Transverse colon (tissue), 4 donors: ENCODE measurements at regions not wholly inside any gene's neighbourhood (a gene's known extent, or its start where the extent isn't known, plus 50 kb on each side); places are given as distances from the start of the nearest gene placed in this dataset.

Experiments
- DNase-seq: peaks from one replicate; pipeline ENCODE4 v3.0.0-alpha.2; 2019
- H3K27ac ChIP-seq, 4 donors: fragments of 200-600 bp; sonication (generic); 2 replicates each; pipeline ENCODE4 v1.5.1; 2016 to 2018; ENCODE audit warnings: inconsistent platforms in 4 of 4
- H3K27me3 ChIP-seq: fragments of 200-600 bp; sonication (generic); 2 replicates; pipeline ENCODE4 v1.5.1; 2017; ENCODE audit warnings: inconsistent platforms
- H3K36me3 ChIP-seq, 4 donors: fragments of 200-600 bp; sonication (generic); 2 replicates each; pipeline ENCODE4 v1.5.1; 2017 to 2019; ENCODE audit warnings: inconsistent platforms in 4 of 4
- H3K4me1 ChIP-seq, 4 donors: fragments of 200-600 bp; sonication (generic); 2 replicates each; pipeline ENCODE4 v1.5.1; 2017 to 2020; ENCODE audit warnings: inconsistent platforms in 4 of 4
- H3K4me3 ChIP-seq, 4 donors: fragments of 200-600 bp; sonication (generic); 1 replicate in 1 of 4; 2 replicates in 3 of 4; pipeline versions ENCODE4 v1.5.1 to v1.6.1; 2017 to 2019; ENCODE audit warnings: inconsistent platforms in 4 of 4
- H3K9me3 ChIP-seq, 2 donors: fragments of 200-600 bp; sonication (generic); 2 replicates each; pipeline ENCODE4 v1.5.1; 2017 to 2019; ENCODE audit warnings: inconsistent platforms in 2 of 2
- EP300 ChIP-seq: sonication (generic); formaldehyde crosslinking; IDR thresholded peaks from one replicate; pipeline ENCODE4 v1.6.1; 2017; ENCODE audit warnings: antibody characterized with exemption, low read depth
- POLR2A ChIP-seq: fragments of 450-650 bp; IDR thresholded peaks from one replicate; pipeline ENCODE4 v1.6.1; 2016; ENCODE audit warnings: antibody characterized with exemption, mild to moderate bottlenecking, moderate library complexity
- POLR2AphosphoS5 ChIP-seq, 3 donors: sonication (generic); formaldehyde crosslinking; IDR thresholded peaks; one replicate each; pipeline ENCODE4 v1.6.1; 2016; ENCODE audit warnings: antibody characterized with exemption in 3 of 3
- WGBS, 2 donors: methylation state at CpG; one replicate each; pipeline ENCODE4 v1.1.5; 2018; ENCODE audit warnings: low coverage in 1 of 2; 5-methylcytosine and 5-hydroxymethylcytosine counted together
- in situ Hi-C, 4 donors: fragments of 200-750 bp; cut with MboI; loops; one replicate each; pipeline versions ENCODE4 v1.15.0 to v1.15.1; 2017; ENCODE audit warnings: low sequenced_read_pairs in 3 of 4, low pct_ligation_motif_present in 1 of 4, low pct_unique_long_range_greater_than_20kb in 1 of 4
- intact Hi-C: fragments of 100-400 bp; cut with DNase I; formaldehyde crosslinking; loops from one replicate; pipeline ENCODE4 v1.15.1; 2023; ENCODE audit warnings: low total_unique reads
- TF ChIP-seq, protein P1 (sequence below), 5 experiments: fragments of 200-600 bp in 3 of 5; fragments of 450-650 bp in 2 of 5; sonication (generic) in 3 of 5; IDR thresholded peaks; 1 replicate in 2 of 5; 2 replicates in 3 of 5; pipeline ENCODE4 v1.5.1; 2016 to 2017; ENCODE audit warnings: antibody characterized with exemption in 5 of 5, inconsistent platforms in 3 of 5, mild to moderate bottlenecking in 2 of 5, moderate library complexity in 1 of 5

DNA sequence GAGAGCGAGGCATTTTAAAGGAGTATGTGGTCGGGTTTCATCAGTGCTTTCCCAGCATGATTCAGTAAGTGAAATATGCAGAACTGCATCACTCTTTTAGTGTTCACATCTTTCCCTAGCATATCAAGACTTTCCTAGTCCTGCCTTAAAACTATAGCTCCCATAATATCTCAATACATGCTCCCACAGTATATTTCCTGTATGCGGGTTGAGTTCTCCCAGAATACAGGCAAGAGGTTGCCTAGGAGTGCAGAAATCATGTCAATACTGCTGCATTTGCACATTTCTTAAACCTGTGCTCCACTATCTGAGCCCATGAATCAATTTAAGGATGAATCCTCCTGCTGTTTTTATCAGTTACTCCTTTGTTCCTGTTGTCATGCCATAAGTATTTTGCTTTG is 386.6 kb upstream of the SLC35B3 start:
- Histone ChIP-seq H3K36me3 (no peaks in the 10 kb centered on the region), H3K27me3 (no peaks in the 10 kb centered on the region), H3K9me3 (no peaks in the 10 kb centered on the region), H3K4me3 (no peak overlapping the region), H3K4me1 (no peaks in the 10 kb centered on the region), H3K27ac (no peak overlapping the region)
- TF ChIP-seq, protein P1, sequence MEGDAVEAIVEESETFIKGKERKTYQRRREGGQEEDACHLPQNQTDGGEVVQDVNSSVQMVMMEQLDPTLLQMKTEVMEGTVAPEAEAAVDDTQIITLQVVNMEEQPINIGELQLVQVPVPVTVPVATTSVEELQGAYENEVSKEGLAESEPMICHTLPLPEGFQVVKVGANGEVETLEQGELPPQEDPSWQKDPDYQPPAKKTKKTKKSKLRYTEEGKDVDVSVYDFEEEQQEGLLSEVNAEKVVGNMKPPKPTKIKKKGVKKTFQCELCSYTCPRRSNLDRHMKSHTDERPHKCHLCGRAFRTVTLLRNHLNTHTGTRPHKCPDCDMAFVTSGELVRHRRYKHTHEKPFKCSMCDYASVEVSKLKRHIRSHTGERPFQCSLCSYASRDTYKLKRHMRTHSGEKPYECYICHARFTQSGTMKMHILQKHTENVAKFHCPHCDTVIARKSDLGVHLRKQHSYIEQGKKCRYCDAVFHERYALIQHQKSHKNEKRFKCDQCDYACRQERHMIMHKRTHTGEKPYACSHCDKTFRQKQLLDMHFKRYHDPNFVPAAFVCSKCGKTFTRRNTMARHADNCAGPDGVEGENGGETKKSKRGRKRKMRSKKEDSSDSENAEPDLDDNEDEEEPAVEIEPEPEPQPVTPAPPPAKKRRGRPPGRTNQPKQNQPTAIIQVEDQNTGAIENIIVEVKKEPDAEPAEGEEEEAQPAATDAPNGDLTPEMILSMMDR (IDR thresholded peaks at IDR 0.05), result no peak
- TF ChIP-seq POLR2AphosphoS5 (IDR thresholded peaks at IDR 0.05), result no peak
- TF ChIP-seq EP300, result no peak
- no peak for TF ChIP-seq POLR2A
- no peak for DNase-seq
- in situ Hi-C loops, result no loop called here
- intact Hi-C loops, result no loop called here
- 82 to 87% methylated on average over 3 of the region's 3 CpGs for WGBS, 2 donors

DNA sequence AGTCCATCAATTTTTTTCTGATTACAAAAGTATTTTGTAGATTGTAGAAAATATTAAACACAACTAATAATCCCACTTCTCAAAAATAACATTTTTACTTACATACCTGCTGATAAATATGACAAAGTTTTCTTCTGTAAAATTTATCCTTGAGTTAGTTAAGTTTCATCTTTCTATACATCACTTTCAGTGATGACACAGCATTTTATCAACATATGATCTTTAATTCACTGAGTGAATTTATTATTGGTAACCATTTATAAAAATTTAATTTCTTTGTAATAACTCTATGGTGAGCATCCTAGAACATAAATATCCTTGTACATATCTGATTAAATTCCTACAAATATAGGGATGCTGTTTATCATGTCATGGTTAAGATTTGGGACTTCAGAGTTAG is 385.0 kb upstream of the SLC35B3 start:
- TF ChIP-seq, protein P1 (IDR thresholded peaks at IDR 0.05), result no peak
- no peak for TF ChIP-seq EP300
- no peak for TF ChIP-seq POLR2A
- TF ChIP-seq POLR2AphosphoS5 (IDR thresholded peaks at IDR 0.05), result no peak
- intact Hi-C loops, result no loop called here
- H3K36me3 ChIP-seq, result no peaks in the 10 kb centered on the region
- DNase-seq, result no peak
- no peak overlapping the region for H3K27ac ChIP-seq
- H3K27me3 ChIP-seq, result no peaks in the 10 kb centered on the region
- H3K4me1 ChIP-seq, result no peaks in the 10 kb centered on the region
- in situ Hi-C loops, result no loop called here
- no peak overlapping the region for H3K4me3 ChIP-seq
- no peaks in the 10 kb centered on the region for H3K9me3 ChIP-seq

DNA sequence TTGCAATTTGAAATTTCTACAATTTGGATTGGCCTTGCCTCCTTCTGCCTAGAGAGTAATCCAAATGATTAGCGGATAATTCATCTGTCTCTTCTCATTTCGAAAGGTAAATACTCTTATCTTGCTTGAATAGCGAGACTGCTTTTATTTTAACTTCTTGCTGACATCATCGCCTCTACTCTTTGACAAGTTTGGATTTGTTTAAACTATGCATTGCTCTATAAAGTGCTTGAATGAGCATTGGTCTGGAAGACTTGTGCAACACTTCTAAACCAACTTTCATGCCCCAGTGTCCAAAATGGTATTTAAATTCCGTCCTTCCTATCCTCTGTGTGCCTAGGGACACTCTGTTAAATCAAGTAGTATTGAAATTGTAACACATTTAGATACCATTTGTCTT is 384.1 kb upstream of the SLC35B3 start:
- H3K9me3 ChIP-seq, result no peaks in the 10 kb centered on the region
- intact Hi-C loops, result no loop called here
- H3K36me3 ChIP-seq, result no peaks in the 10 kb centered on the region
- DNase-seq, result no peak
- H3K27me3 ChIP-seq, result no peaks in the 10 kb centered on the region
- in situ Hi-C loops, result no loop called here
- no peaks in the 10 kb centered on the region for H3K4me1 ChIP-seq
- TF ChIP-seq POLR2AphosphoS5 (IDR thresholded peaks at IDR 0.05), result no peak
- no peak for TF ChIP-seq EP300
- TF ChIP-seq, protein P1 (IDR thresholded peaks at IDR 0.05), result no peak
- TF ChIP-seq POLR2A, result no peak
- H3K4me3 ChIP-seq, result no peak overlapping the region
- 0 to 32% methylated on average over 1 to 5 of the region's 5 CpGs for WGBS, 2 donors
- H3K27ac ChIP-seq, result no peak overlapping the region

DNA sequence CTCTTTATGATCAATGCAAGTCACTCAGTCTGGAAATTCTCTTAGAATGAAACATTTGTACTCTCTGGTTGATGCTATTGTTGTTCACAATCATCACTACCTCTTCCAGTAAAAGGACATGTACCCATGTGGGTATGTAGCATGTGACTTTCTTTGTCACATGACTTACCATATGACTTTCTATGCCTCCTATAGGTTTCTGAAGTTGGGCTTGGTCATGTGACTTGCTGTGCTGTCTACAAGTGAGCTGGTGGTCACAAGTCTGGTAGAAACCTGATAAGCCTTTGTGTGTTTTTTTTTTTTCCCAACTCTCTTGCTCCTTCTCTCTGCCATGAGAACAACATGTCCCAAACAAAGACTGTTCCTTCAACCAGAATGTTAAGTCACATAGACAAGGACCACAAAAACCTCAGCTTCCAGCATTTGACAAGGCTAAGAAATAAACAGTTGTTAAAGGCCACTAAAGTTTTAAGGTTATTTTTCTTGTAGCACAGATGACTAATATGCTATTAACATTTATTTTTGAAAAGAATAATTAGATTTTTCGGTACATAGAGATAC is 379.2 kb upstream of the SLC35B3 start:
- no peak for DNase-seq
- Histone ChIP-seq H3K9me3 (no peaks in the 10 kb centered on the region), H3K27me3 (no peaks in the 10 kb centered on the region), H3K4me3 (no peak overlapping the region), H3K27ac (no peak overlapping the region), H3K4me1 (no peaks in the 10 kb centered on the region), H3K36me3 (no peaks in the 10 kb centered on the region)
- WGBS, 2 donors, result 44 to 49% methylated on average over 1 of the region's 1 CpG
- TF ChIP-seq POLR2AphosphoS5 (IDR thresholded peaks at IDR 0.05) (no peak), POLR2A (no peak)
- in situ Hi-C loops, result no loop called here
- intact Hi-C loops, result no loop called here

DNA sequence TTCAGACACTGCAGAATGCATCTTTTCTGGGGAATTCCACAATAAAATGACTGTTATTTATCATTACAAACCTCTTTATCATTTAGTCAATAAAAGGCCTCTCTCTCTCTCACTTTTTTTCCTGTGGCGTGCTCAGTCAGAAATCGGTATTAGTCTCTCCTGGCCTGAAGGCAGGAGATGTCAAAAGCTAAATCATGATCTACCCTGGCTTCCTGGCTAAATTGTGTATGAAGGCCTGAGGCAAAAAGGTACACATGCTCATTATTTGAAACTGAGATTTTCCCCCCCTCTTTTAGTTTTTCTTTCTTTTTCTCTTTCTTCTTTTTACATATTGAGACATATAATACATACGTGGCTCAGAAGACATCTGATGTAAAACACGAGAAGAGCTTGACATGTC is 375.0 kb upstream of the SLC35B3 start:
- Histone ChIP-seq H3K27ac (no peak overlapping the region), H3K4me1 (no peaks in the 10 kb centered on the region), H3K9me3 (no peaks in the 10 kb centered on the region), H3K27me3 (no peaks in the 10 kb centered on the region), H3K4me3 (no peak overlapping the region), H3K36me3 (no peaks in the 10 kb centered on the region)
- no peak for DNase-seq
- WGBS, 2 donors, result 87 to 94% methylated on average over 4 of the region's 4 CpGs
- intact Hi-C loops (no loop called here), in situ Hi-C loops (no loop called here)
- TF ChIP-seq EP300, result no peak
- TF ChIP-seq, protein P1 (IDR thresholded peaks at IDR 0.05), result no peak
- TF ChIP-seq POLR2A, result no peak
- TF ChIP-seq POLR2AphosphoS5 (IDR thresholded peaks at IDR 0.05), result no peak
